H54 (cell line): ENCODE measurements at regions not wholly inside any gene's neighbourhood (a gene's known extent, or its start where the extent isn't known, plus 50 kb on each side); places are given as distances from the start of the nearest gene placed in this dataset.
"Not testable (repeated sequence)": the region's sequence is repeated elsewhere in the genome, so short reads cannot be mapped to it uniquely, and the experiment has no call there.

Source experiments
- DNase-seq: peaks from one replicate; pipeline ENCODE4 v3.0.0; 2011; ENCODE audit warnings: low spot score, mixed read lengths; ENCODE audit not compliant: insufficient read length
- FAIRE-seq: peaks from 3 replicates; lab custom pipeline; 2011; peaks lifted over from hg19 to GRCh38; lab: Jason Lieb, UNC
- POLR2A ChIP-seq: IDR thresholded peaks from 2 replicates; pipeline ENCODE4 v1.6.1; 2011; ENCODE audit warnings: low read depth, mild to moderate bottlenecking, low read length

- DNase-seq, result no peak
- FAIRE-seq, result no peak
- no peak for TF ChIP-seq POLR2A
These were observed 79.0 kb upstream of the NOX3 start for GRCh38 chr6:155534678-155535077.

- FAIRE-seq (peak; percentile 57), DNase-seq (no peak)
- no peak for TF ChIP-seq POLR2A
These were observed 74.7 kb upstream of the NOX3 start for GRCh38 chr6:155530219-155530834.

- not testable (repeated sequence) for FAIRE-seq, DNase-seq
These were observed 74.2 kb upstream of the NOX3 start for GRCh38 chr6:155529814-155530213.

GRCh38 chr6:155528982-155529453 lies 73.4 kb upstream of the NOX3 start:
- FAIRE-seq (peak; percentile 66), DNase-seq (no peak)

GRCh38 chr6:155528335-155528734 lies 72.7 kb upstream of the NOX3 start:
- FAIRE-seq (no peak), DNase-seq (no peak)
- no peak for TF ChIP-seq POLR2A

More at GRCh38 chr6:155528982-155529453, 73.4 kb upstream of the NOX3 start:
- TF ChIP-seq POLR2A, result no peak

GRCh38 chr6:155527443-155527842 lies 71.8 kb upstream of the NOX3 start:
- FAIRE-seq, result no peak

GRCh38 chr6:155523821-155524651 lies 68.4 kb upstream of the NOX3 start:
- TF ChIP-seq POLR2A, result no peak
- FAIRE-seq, result peak; percentile 75
- DNase-seq, result no peak

More at GRCh38 chr6:155527443-155527842, 71.8 kb upstream of the NOX3 start:
- no peak for TF ChIP-seq POLR2A
- DNase-seq, result no peak

- no peak for FAIRE-seq
- TF ChIP-seq POLR2A, result no peak
- DNase-seq, result no peak
These were observed 66.1 kb upstream of the NOX3 start for GRCh38 chr6:155521719-155522118.

- no peak for DNase-seq
- no peak for FAIRE-seq
- no peak for TF ChIP-seq POLR2A
These were observed 64.4 kb upstream of the NOX3 start for GRCh38 chr6:155520078-155520477.

GRCh38 chr6:155519176-155519738 lies 63.6 kb upstream of the NOX3 start:
- DNase-seq, result no peak
- FAIRE-seq, result no peak
- no peak for TF ChIP-seq POLR2A

- no peak for TF ChIP-seq POLR2A
- DNase-seq (no peak), FAIRE-seq (no peak)
These were observed 61.7 kb upstream of the NOX3 start for GRCh38 chr6:155517294-155517693.

GRCh38 chr6:155510879-155511278 lies 55.2 kb upstream of the NOX3 start:
- FAIRE-seq, result no peak
- no peak for DNase-seq
- TF ChIP-seq POLR2A, result no peak

GRCh38 chr6:155509743-155510475 lies 54.3 kb upstream of the NOX3 start:
- TF ChIP-seq POLR2A, result no peak
- DNase-seq (no peak), FAIRE-seq (no peak)

- no peak for TF ChIP-seq POLR2A
- no peak for DNase-seq
- no peak for FAIRE-seq
These were observed 50.0 kb upstream of the NOX3 start for GRCh38 chr6:155505608-155505989.
